SK-N-SH treated with all-trans-retinoic acid at 6 μM for 48 hours (cell line): ENCODE measurements at regions not wholly inside any gene's neighbourhood (a gene's known extent, or its start where the extent isn't known, plus 50 kb on each side); places are given as distances from the start of the nearest gene placed in this dataset.

Source experiments
- ATAC-seq: fragments of 200-7000 bp; cut with Tn5 transposase; 3 replicates; pipeline ENCODE4 v1.9.1; 2020; ENCODE audit warnings: mild to moderate bottlenecking, moderate library complexity
- ARNTL ChIP-seq: fragments of 450-650 bp; formaldehyde crosslinking; IDR thresholded peaks from 2 replicates; pipeline ENCODE4 v1.5.0; 2020; ENCODE audit warnings: low read depth, mild to moderate bottlenecking, moderate library complexity, borderline replicate concordance
- CSDC2 ChIP-seq: fragments of 250-450 bp; sonication (Bioruptor Pico); IDR thresholded peaks from 2 replicates; pipeline ENCODE4 v1.5.0; 2020; ENCODE audit warnings: mild to moderate bottlenecking, moderate library complexity
- ESRRG ChIP-seq: fragments of 250-450 bp; sonication (Bioruptor Pico); IDR thresholded peaks from 2 replicates; pipeline ENCODE4 v1.6.1; 2021; ENCODE audit warnings: mild to moderate bottlenecking
- POU6F1 ChIP-seq: fragments of 250-450 bp; sonication (Bioruptor Pico); IDR thresholded peaks from 2 replicates; pipeline ENCODE4 v1.8.0; 2021; ENCODE audit warnings: low read depth, mild to moderate bottlenecking, moderate library complexity, borderline replicate concordance
- SNAI2 ChIP-seq: fragments of 250-450 bp; sonication (Bioruptor Pico); IDR thresholded peaks from 2 replicates; pipeline ENCODE4 v1.5.0; 2020; ENCODE audit warnings: mild to moderate bottlenecking, moderate library complexity
- TCF4 ChIP-seq: fragments of 250-450 bp; sonication (Bioruptor Pico); IDR thresholded peaks from 2 replicates; pipeline ENCODE4 v1.8.0; 2021; ENCODE audit warnings: mild to moderate bottlenecking, moderate library complexity, borderline replicate concordance
- ZC3H10 ChIP-seq: fragments of 250-450 bp; sonication (Bioruptor Pico); IDR thresholded peaks from 2 replicates; pipeline ENCODE4 v1.5.1; 2021; ENCODE audit warnings: mild to moderate bottlenecking, moderate library complexity
- ZFP30 ChIP-seq: fragments of 450-650 bp; formaldehyde crosslinking; IDR thresholded peaks from 2 replicates; pipeline ENCODE4 v1.5.0; 2022; ENCODE audit warnings: mild to moderate bottlenecking, moderate library complexity

GRCh38 chr13:49844181-49844580, 51.7 kb upstream of the KPNA3 start:
- no peak for ATAC-seq
- TF ChIP-seq CSDC2 (CRISPR knock-in tag) (no peak), ESRRG (no peak), ZFP30 (CRISPR knock-in tag) (no peak), ARNTL (CRISPR knock-in tag) (no peak), TCF4 (CRISPR knock-in tag) (no peak), SNAI2 (CRISPR knock-in tag) (no peak), ZC3H10 (no peak), POU6F1 (CRISPR knock-in tag) (no peak)
